ENCODE measurements at regions not wholly inside any gene's neighbourhood (a gene's known extent, or its start where the extent isn't known, plus 50 kb on each side); places are given as distances from the start of the nearest gene placed in this dataset.

DNA sequence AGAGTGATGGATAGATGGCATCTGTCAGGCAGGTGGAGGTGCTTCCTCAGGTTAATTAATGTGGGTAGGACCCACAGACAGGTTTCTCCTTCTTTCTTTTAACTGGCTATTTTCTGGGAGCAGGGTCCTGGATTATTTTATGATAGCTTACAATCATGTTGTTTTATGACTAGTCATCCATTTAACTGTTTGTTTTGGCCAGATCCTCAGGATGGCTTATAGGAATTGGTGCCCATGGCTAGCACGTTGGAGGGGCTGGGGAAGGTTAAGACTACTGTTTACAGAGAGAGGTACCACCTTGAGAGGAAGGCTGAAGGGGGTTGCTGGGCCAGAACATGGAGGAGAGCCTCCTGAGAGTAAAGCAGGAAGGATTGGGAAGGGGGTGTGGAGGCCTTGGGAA lies 78.0 kb upstream of the MGAT5 start:
- Histone ChIP-seq H3K4me1 (ENCODE audit: insufficient read depth, low read length) (peaks cover 11% of the 10 kb centered on the region; the same call in 1 of the 2 replicates), H3K9ac (ENCODE audit: low read depth, low read length) (no peak overlapping the region), H3K36me3 (ENCODE audit: insufficient read depth, low read length) (no peaks in the 10 kb centered on the region), H3K9me3 (ENCODE audit: control insufficient read depth, insufficient read depth, low read length) (no peaks in the 10 kb centered on the region)

DNA sequence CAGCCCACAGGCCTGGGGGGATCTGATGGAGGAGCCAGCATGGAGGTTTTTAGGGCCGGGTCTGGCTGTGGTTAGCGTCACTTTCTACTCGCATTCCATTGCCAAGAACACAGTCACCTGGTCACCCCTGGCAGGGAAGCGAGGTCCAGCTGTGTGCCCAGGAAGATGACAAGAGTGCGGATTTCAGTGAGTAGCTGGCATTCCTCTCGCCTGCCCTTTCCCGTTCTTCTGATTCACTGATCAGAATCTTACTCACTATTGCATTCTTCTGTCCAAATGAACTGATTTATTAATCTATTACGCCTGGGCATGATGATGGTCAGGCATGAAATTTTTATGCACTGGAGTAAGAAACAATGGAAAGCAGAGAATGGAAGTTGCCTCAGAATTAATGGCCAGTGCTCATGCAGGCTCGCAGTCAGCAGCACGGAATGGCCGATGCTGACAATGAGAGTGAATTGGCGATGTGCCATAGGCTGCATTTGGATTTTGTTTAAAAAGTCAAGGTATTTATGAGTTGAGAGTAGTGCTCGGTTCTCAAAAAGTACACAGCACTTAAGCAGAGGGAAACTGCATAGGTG lies 76.4 kb upstream of the MGAT5 start:
- Histone ChIP-seq H3K9ac (ENCODE audit: low read depth, low read length) (no peak overlapping the region), H3K36me3 (ENCODE audit: insufficient read depth, low read length) (no peaks in the 10 kb centered on the region), H3K9me3 (ENCODE audit: control insufficient read depth, insufficient read depth, low read length) (no peaks in the 10 kb centered on the region), H3K4me1 (ENCODE audit: insufficient read depth, low read length) (peaks cover 11% of the 10 kb centered on the region; the same call in 1 of the 2 replicates)

DNA sequence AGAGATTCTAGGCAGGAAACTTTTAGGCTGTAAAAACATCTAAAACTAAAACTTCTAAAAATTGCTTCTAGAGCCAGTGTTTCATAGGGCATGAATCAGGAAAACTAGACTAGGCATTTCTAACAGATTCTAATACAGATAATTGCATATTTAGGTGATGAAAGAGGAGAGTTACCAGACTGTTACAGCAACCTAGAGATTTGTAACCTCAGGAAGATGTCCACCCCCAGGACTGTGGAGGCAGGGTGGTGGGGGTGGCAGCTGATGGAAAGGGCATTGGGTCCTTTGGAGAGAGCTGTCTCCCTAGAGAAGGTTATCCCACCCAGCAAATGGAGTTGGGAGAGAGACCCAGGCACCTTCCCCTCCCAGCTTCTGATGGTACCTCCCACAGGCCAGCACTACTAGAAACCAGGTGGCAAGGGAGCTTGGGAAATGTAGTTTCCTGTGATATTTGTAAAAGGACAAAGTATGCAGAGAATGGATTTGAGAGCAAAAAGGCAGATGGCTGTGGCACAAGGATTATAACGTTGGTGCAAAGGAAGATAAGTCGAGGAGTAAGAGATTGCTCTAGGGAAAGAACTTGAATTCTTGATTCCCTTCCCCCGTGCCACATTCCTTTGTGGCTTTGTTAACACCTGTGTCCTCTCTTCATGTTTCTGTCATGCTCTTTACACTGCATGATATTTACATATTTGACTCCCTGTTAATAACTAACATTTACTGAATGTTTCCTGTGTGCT lies 75.6 kb upstream of the MGAT5 start:
- Histone ChIP-seq H3K4me1 (ENCODE audit: insufficient read depth, low read length) (peaks cover 11% of the 10 kb centered on the region; the same call in 1 of the 2 replicates), H3K9me3 (ENCODE audit: control insufficient read depth, insufficient read depth, low read length) (no peaks in the 10 kb centered on the region), H3K36me3 (ENCODE audit: insufficient read depth, low read length) (no peaks in the 10 kb centered on the region), H3K9ac (ENCODE audit: low read depth, low read length) (no peak overlapping the region)

DNA sequence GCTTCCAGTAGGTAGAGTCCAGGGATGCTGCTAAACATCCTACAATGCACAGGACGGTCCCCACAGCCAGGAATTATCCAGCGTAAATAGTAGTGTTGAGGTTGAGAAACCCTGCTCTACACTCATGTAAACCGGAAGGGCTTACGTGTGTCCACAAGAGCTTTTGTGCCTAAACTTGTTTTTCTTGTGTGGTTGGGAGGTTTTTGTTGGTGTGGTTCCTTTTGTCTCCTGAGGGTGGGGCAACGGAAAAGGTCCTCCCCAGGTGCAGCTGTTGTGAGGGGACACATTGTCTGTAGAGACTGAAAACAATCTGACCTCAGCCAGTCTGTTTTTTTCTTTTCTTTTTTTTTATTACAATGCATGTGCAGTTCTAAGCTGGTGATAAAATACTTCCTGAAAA lies 72.7 kb upstream of the MGAT5 start:
- peaks cover 11% of the 10 kb centered on the region; the same call in 1 of the 2 replicates for H3K4me1 ChIP-seq (ENCODE audit: insufficient read depth, low read length)
- H3K9me3 ChIP-seq (ENCODE audit: control insufficient read depth, insufficient read depth, low read length) = no peaks in the 10 kb centered on the region
- no peaks in the 10 kb centered on the region for H3K36me3 ChIP-seq (ENCODE audit: insufficient read depth, low read length)
- no peak overlapping the region for H3K9ac ChIP-seq (ENCODE audit: low read depth, low read length)

DNA sequence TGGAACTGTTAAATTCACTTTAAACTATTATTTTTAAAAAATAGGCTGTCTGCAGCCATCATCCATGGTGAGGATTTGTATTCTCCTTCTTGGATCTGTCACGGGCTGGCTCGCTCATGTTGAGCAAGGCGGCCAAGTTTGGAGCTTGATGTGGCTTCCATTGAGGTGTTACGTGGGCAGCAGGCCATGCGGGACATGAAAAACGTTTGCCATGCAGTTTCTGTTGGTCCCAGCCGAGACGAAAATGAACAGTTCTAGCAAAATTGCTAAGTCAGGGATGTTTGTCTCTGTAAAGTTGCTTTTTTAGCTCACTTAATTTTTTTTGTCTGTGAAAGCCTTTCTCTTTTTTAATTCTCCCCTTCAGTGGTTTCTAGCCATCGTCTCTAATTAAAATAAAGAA lies 70.2 kb upstream of the MGAT5 start:
- H3K4me1 ChIP-seq (ENCODE audit: insufficient read depth, low read length) = 0 out of 2 replicates have a peak, but pooled peaks cover 2% of the 10 kb centered on the region
- no peaks in the 10 kb centered on the region for H3K36me3 ChIP-seq (ENCODE audit: insufficient read depth, low read length)
- H3K9me3 ChIP-seq (ENCODE audit: control insufficient read depth, insufficient read depth, low read length) = no peaks in the 10 kb centered on the region
- H3K9ac ChIP-seq (ENCODE audit: low read depth, low read length) = no peak overlapping the region

DNA sequence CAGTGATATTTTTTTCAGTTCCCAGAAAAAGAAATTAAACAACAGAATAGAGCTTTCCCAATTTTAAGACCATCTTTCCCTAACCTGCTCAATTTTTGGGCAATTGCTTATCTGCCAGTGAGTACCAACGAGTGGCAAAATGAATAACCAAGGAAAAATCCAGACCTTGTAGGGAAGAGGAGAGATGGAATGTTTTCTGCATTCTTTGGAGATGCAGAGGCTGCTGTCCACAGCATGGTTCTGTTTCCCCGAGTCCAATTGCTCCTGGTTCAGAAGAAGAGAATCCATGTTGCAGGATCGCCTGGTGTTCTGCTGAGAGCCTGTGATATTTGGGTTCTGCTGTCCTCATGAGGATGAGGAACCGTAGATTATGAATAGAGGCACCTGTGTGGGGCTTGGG lies 68.2 kb upstream of the MGAT5 start:
- no peaks in the 10 kb centered on the region for H3K4me1 ChIP-seq (ENCODE audit: insufficient read depth, low read length)
- H3K36me3 ChIP-seq (ENCODE audit: insufficient read depth, low read length) = no peaks in the 10 kb centered on the region
- H3K9ac ChIP-seq (ENCODE audit: low read depth, low read length) = no peak overlapping the region
- H3K9me3 ChIP-seq (ENCODE audit: control insufficient read depth, insufficient read depth, low read length) = no peaks in the 10 kb centered on the region

DNA sequence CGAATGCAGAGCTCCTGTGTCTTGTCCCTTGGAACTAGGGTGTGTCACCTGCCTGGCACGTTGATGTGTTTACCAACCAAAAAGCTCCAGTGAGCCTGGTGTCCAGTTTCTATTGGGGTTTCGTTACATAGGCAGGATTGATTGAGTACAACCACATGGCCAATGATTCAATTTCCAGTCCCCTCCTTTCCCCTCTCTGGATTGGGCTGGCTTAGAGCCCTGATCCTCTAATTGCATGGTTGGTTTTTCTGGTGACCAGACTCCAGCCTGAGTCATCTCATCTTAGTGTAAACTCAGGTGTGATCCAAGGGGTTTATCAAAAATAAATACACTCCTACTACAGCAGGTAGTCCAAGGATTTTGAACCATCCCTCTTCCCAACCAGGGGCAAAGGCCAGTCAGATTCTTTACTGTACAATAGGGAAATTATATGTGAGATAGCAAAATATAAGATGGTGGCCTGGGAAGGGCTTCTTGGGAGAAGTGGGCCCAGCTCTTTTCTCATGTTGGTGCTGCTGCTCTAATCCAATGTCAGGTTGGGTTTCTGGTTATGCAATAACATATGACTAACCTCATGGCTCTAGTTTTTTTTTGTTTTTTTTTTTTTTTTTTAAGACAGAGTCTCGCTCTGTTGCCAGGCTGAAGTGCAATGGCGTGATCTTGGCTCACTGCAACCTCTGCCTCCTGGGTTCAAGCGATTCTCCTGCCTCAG lies 64.7 kb upstream of the MGAT5 start:
- Histone ChIP-seq H3K9me3 (ENCODE audit: control insufficient read depth, insufficient read depth, low read length) (no peaks in the 10 kb centered on the region), H3K36me3 (ENCODE audit: insufficient read depth, low read length) (no peaks in the 10 kb centered on the region), H3K4me1 (ENCODE audit: insufficient read depth, low read length) (no peaks in the 10 kb centered on the region; the same call in 1 of the 2 replicates), H3K9ac (ENCODE audit: low read depth, low read length) (no peak overlapping the region)

DNA sequence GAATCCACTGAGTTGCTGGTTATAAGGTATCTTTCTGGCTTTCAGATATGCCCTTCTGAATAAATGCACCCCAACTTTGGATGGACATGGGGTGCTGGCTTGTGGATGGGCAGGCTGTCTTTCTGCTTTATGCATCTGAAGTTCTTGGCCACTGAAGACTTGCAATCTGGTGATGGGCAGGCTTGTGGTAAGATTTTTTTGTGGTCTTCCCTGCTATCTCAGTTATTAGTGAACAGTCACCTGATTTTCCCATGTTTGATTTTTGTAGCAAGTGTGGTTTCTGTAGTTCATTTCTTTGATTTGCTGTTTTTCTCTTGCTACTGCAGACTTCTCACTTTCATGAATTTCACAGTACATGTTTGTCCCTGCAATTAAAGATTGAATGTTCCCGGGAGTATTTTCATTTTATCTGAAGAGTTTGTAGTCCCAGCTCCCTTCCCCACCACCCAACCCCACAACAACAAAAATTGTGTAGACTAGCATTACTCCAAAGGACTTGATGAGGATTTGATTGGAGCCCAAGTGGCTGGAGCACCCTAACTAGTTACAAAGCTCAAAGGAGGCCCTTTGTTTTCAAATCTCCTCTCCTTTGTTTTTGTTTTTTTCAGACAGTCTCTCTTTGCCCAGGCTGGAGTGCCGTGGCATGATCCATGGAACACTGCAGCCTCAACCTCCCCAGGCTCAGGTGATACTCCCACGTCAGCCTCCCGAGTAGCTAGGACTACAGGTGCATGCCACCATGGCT lies 63.6 kb upstream of the MGAT5 start:
- Histone ChIP-seq H3K9me3 (ENCODE audit: control insufficient read depth, insufficient read depth, low read length) (no peaks in the 10 kb centered on the region), H3K4me1 (ENCODE audit: insufficient read depth, low read length) (no peaks in the 10 kb centered on the region; the same call in 1 of the 2 replicates), H3K36me3 (ENCODE audit: insufficient read depth, low read length) (no peaks in the 10 kb centered on the region), H3K9ac (ENCODE audit: low read depth, low read length) (no peak overlapping the region)

DNA sequence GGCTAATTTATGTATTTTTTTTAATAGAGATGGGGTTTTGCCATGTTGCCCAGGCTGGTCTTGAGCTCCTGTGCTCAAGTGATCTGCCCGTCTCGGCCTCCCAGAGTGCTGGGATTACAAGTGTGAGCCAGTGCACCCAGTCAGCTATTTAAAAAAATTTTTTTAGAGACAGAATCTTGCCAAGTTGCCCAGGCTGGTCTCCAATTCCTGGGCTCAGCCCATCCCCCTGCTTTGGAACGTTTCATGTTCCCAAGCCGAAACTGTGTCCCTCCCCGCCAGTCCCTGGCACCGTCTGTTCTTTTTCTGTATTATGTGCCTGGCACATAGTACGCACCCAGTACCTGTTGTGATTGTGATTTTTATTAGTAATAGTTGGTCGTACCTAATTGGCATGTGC lies 63.1 kb upstream of the MGAT5 start:
- no peaks in the 10 kb centered on the region; the same call in 1 of the 2 replicates for H3K4me1 ChIP-seq (ENCODE audit: insufficient read depth, low read length)
- H3K36me3 ChIP-seq (ENCODE audit: insufficient read depth, low read length) = no peaks in the 10 kb centered on the region
- H3K9ac ChIP-seq (ENCODE audit: low read depth, low read length) = no peak overlapping the region
- H3K9me3 ChIP-seq (ENCODE audit: control insufficient read depth, insufficient read depth, low read length) = no peaks in the 10 kb centered on the region

DNA sequence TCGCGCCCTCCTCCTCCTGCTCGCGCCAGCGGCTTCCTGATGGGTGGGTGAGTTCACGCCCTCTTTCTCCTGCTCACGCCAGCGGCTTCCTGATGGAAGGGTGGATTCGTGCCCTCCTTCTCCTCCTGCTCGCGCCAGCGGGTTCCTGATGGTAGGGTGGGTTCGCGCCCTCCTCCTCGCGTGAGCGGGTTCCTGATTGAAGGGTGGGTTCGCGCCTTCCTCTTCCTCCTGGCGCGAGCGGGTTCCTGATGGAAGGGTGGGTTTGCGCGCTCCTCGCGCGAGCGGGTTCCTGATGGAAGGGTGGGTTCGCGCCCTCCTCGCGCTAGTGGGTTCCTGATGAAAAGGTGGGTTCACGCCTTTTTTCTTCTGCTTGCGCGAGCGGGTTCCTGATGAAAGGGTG lies 62.0 kb upstream of the MGAT5 start:
- H3K36me3 ChIP-seq (ENCODE audit: insufficient read depth, low read length) = no peaks in the 10 kb centered on the region

DNA sequence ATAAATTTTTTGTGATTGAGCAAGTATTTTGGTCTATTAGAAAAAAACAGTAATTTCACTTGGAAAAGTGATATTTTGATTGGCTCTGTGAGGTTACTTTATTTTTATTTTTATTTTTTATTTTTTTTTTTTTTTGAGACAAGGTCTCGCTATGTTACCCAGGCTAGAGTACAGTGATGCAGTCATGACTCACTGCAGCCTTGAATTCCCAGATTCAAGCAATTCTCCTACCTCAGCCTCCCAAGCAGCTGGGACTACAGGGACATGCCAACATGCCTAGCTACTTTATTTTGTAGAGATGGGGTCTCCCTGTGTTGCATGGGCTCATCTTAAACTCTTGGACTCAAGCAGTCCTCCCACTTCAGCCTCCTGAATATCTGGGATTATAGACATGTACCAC lies 60.9 kb upstream of the MGAT5 start:
- no peak overlapping the region for H3K9ac ChIP-seq (ENCODE audit: low read depth, low read length)
- H3K36me3 ChIP-seq (ENCODE audit: insufficient read depth, low read length) = no peaks in the 10 kb centered on the region
- H3K9me3 ChIP-seq (ENCODE audit: control insufficient read depth, insufficient read depth, low read length) = no peaks in the 10 kb centered on the region
- H3K4me1 ChIP-seq (ENCODE audit: insufficient read depth, low read length) = no peaks in the 10 kb centered on the region; the same call in 1 of the 2 replicates

More for the DNA sequence above, 62.0 kb upstream of the MGAT5 start:
- no peaks in the 10 kb centered on the region; the same call in 1 of the 2 replicates for H3K4me1 ChIP-seq (ENCODE audit: insufficient read depth, low read length)
- no peak overlapping the region for H3K9ac ChIP-seq (ENCODE audit: low read depth, low read length)
- no peaks in the 10 kb centered on the region for H3K9me3 ChIP-seq (ENCODE audit: control insufficient read depth, insufficient read depth, low read length)

DNA sequence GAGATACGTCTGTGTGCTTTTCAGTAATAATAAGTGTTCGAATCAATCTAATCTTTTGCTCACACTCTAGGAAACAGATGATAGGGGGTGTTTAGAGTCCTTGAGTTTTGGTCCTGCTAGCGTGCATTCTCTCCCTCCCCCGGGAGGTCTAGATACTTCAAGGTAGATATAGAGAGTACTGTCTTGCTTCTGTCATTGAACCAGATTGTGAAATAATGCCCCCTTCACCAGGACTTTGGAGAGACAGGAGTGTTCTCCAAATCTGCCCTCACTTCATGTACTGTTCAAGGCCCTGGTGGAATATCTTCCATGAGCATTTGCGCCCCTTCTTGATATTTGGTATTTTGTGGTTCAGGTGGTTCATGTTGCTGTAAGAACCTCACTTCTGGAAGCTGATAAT lies 59.4 kb upstream of the MGAT5 start:
- Histone ChIP-seq H3K9ac (ENCODE audit: low read depth, low read length) (no peak overlapping the region), H3K4me1 (ENCODE audit: insufficient read depth, low read length) (no peaks in the 10 kb centered on the region; the same call in 1 of the 2 replicates), H3K36me3 (ENCODE audit: insufficient read depth, low read length) (no peaks in the 10 kb centered on the region)

DNA sequence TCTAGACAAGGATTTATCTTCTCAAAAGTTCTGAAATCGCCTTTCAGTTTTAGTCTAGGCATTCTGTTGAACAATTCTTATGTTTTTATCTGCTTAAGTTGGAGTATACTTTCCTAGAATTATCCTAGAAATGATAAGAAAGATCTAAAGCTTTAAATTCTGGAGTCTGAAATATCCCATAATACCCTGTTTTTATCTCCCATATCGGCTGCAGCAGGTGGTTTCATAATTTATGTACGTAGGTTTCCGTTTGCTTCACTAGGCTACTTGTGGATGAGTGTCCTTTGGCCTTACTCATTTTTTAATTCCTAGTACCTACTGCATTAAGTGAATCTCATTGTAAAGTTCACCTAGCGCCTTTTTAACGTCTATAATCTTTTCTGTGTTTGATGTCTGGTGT lies 58.5 kb upstream of the MGAT5 start:
- H3K36me3 ChIP-seq (ENCODE audit: insufficient read depth, low read length) = no peaks in the 10 kb centered on the region
- no peak overlapping the region for H3K9ac ChIP-seq (ENCODE audit: low read depth, low read length)
- no peaks in the 10 kb centered on the region for H3K9me3 ChIP-seq (ENCODE audit: control insufficient read depth, insufficient read depth, low read length)
- H3K4me1 ChIP-seq (ENCODE audit: insufficient read depth, low read length) = no peaks in the 10 kb centered on the region; the same call in 1 of the 2 replicates

More for the DNA sequence above, 59.4 kb upstream of the MGAT5 start:
- no peaks in the 10 kb centered on the region for H3K9me3 ChIP-seq (ENCODE audit: control insufficient read depth, insufficient read depth, low read length)

DNA sequence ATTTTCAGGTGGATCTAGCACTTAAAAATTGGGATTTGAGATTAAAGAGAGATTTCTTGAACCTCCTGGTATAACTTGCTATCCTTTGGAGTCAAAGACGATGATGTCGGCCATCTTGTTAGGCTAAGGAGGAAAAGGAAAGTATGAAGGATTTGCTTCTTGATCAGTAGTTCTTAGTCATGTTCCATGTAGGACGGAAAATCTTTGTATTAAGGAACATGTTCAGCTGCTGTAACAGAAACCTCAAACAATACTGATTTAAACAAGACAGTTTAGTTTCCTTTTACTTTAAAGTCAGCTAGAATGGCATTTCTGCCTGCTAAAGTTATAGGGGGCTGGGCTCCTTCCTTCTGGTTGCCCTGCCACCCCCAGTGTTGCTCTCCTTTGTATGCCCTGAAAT lies 56.4 kb upstream of the MGAT5 start:
- Histone ChIP-seq H3K9ac (ENCODE audit: low read depth, low read length) (no peak overlapping the region), H3K9me3 (ENCODE audit: control insufficient read depth, insufficient read depth, low read length) (no peaks in the 10 kb centered on the region), H3K36me3 (ENCODE audit: insufficient read depth, low read length) (no peaks in the 10 kb centered on the region), H3K4me1 (ENCODE audit: insufficient read depth, low read length) (peaks cover 5% of the 10 kb centered on the region)

Data from ES-I3 (cell line).